DMS114 treated with DMSO at 0.1 percent for 48 hours (cell line): ENCODE measurements at regions not wholly inside any gene's neighbourhood (a gene's known extent, or its start where the extent isn't known, plus 50 kb on each side); places are given as distances from the start of the nearest gene placed in this dataset.
"Not testable (repeated sequence)": the region's sequence is repeated elsewhere in the genome, so short reads cannot be mapped to it uniquely, and the experiment has no call there.

Experiments used
- DNase-seq: peaks from one replicate; lab custom pipeline; 2025; ENCODE audit not compliant: unreplicated experiment; lab: John Stamatoyannopoulos, UW

- no peak for DNase-seq
Measured at GRCh38 chr9:13823026-13823425, 490.9 kb downstream of the NFIB start.

- DNase-seq, result no peak
Measured at GRCh38 chr9:13817754-13818278, 496.1 kb downstream of the NFIB start.

GRCh38 chr9:13816837-13817236, 497.1 kb downstream of the NFIB start:
- no peak for DNase-seq

- no peak for DNase-seq
Measured at GRCh38 chr9:13814647-13815400, 499.1 kb downstream of the NFIB start.

GRCh38 chr9:13811876-13812275, 502.1 kb downstream of the NFIB start:
- no peak for DNase-seq

- DNase-seq, result no peak
Measured at GRCh38 chr9:13810510-13810909, 503.4 kb downstream of the NFIB start.

GRCh38 chr9:13809401-13809800, 504.5 kb downstream of the NFIB start:
- DNase-seq, result no peak

- no peak for DNase-seq
Measured at GRCh38 chr9:13807118-13807517, 506.8 kb downstream of the NFIB start.

GRCh38 chr9:13806714-13807113, 507.2 kb downstream of the NFIB start:
- DNase-seq, result no peak

GRCh38 chr9:13805546-13805945, 508.4 kb downstream of the NFIB start:
- DNase-seq, result no peak

- no peak for DNase-seq
Measured at GRCh38 chr9:13804532-13804931, 509.4 kb downstream of the NFIB start.

- no peak for DNase-seq
Measured at GRCh38 chr9:13800776-13801175, 513.2 kb downstream of the NFIB start.

GRCh38 chr9:13797701-13798100, 516.2 kb downstream of the NFIB start:
- DNase-seq, result not testable (repeated sequence)

GRCh38 chr9:13791816-13792215, 512.3 kb upstream of the MPDZ start:
- no peak for DNase-seq

GRCh38 chr9:13790055-13790454, 510.6 kb upstream of the MPDZ start:
- DNase-seq, result no peak

- DNase-seq, result no peak
Measured at GRCh38 chr9:13787234-13787833, 507.8 kb upstream of the MPDZ start.

GRCh38 chr9:13786711-13787110, 507.2 kb upstream of the MPDZ start:
- no peak for DNase-seq

- no peak for DNase-seq
Measured at GRCh38 chr9:13786131-13786530, 506.6 kb upstream of the MPDZ start.

GRCh38 chr9:13779106-13779505, 499.6 kb upstream of the MPDZ start:
- no peak for DNase-seq

GRCh38 chr9:13778631-13779030, 499.1 kb upstream of the MPDZ start:
- no peak for DNase-seq

GRCh38 chr9:13770956-13771355, 491.5 kb upstream of the MPDZ start:
- no peak for DNase-seq

GRCh38 chr9:13769641-13770040, 490.1 kb upstream of the MPDZ start:
- no peak for DNase-seq

GRCh38 chr9:13769006-13769405, 489.5 kb upstream of the MPDZ start:
- DNase-seq, result no peak
